M059J (cell line): ENCODE measurements at regions not wholly inside any gene's neighbourhood (a gene's known extent, or its start where the extent isn't known, plus 50 kb on each side); places are given as distances from the start of the nearest gene placed in this dataset.

Source experiments
- DNase-seq: peaks from one replicate; pipeline ENCODE4 v3.0.0-alpha.2; 2012; ENCODE audit warnings: low read depth

DNA sequence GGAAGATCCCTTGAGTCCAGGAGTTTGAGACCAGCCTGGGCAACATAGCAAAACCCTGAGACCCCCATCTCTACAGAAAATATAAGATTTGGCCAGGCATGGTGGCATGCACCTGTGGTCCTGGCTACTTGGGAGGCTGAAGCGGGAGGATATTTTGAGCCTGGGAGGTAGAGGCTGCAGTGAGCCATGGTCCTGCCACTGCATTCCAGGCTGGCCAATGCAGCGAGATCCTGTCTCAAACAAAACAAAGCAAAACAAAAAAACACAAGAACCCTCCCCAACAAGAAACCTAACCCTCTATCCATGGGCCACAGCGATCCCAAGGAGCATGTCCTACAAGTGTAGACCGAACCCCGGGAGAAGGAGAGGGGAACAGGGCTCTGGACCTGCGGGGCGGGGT lies 133.3 kb downstream of the MGAT5B start:
- DNase-seq = no peak

DNA sequence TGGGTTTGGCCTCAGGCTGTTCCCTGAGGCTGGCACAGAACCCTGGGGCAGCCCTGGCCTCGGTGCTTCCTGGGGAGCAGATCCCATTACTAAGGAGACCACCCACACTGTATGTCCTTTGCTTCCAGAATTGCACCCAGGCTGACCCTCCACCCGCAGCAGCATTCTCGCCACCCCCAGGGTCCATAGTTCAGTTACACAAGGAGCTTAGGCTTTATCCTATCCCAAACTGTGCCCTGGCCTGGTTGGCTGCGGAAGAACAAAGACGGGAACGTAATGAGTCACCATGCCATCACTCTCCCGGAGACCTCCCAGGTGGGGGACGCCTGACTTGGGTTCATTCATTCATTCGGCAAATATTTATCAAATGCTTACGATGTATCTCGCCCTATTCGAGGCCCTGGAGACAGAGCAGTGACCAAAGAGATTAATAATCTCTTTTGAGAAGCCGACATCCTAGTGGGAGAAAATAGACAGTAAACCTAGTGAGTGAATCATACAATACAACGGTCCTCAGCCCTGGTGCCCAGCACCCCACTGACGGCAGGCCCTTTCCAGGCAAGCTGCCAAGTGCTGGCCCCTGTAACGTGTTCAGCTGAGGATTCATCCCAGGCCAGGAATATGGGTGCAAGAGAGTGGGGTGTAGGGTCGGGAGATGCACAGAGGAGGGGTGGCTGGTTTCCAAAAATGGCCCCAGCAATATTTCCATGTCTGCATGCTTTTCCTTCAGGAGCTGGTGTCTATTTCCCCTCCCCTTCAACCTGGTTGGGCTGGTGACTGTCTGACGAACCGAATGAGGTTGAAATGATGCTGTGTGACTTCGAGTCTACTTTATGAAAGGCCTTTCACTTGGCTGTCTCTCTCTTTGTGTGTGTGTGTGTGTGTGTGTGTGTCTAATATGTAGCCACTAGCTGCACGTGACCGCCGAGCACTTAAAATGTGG lies 134.2 kb downstream of the MGAT5B start:
- peak; percentile 97 for DNase-seq

DNA sequence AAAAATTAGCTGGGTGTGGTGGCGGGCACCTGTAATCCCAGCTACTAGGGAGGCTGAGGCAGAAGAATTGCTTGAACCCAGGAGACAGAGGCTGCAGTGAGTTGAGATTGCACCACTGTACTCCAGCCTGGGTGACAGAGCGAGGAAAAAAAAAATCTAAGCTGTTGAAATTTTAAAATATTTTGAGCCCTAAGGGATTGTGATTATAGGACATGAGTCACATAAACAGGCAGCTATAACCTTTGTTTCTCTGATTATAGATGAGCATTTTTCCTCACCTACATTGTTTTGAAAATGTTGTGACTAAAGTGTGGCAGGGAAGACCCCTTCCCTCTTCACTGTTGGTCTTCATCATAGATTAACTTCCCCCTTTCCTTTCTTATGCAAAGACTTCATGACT lies 135.5 kb downstream of the MGAT5B start:
- DNase-seq = peak; percentile 42

DNA sequence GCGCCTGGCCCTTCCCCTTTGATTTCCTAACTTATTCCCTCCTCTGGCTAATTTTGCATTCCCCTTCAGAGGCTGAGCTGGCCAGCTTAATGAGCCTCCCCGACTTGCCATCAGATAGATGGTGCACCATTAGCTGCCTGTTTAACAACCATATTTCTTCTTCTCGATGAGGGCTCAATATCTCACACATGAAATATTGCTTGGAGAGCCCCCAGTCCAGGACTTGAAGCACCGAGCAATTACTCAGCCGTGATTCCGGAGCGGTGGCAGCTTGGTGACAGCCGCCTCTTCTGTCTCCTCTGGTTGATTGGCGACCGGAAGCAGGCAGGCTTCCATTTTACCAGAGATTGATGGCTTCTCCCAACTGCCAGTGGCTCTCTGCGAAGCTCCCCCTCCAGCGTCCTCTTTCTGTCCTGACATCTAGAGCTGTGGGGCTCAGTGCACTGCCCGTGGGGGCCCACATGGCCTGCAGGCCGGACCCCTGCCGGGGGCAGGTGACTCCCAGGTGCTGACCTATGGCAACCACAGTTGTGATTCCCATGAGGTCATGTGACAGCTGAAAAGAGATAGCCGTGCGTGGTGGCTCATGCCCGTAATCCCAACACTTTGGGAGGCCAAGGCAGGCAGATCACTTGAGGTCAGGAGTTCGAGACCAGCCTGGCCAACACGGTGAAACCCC lies 133.7 kb upstream of the SEC14L1 start:
- no peak for DNase-seq

DNA sequence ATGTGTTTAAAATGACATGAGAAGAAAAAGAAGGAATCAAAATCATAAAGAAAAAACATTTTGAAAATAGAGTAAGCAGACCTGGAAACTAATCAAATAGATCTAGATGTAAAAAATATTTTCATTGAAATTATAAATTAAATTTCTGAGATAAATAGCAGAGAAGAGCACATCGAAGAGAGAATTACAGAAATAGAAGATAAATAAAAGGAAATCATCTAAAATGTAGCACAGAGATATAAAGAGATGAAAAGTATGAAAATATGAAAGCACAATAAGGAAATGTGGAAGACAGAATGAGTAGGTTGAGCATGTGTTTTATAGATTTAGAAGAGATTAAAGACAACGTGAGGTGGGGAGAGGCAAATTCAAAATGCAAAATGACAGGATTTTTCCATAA lies 130.9 kb upstream of the SEC14L1 start:
- DNase-seq = no peak

DNA sequence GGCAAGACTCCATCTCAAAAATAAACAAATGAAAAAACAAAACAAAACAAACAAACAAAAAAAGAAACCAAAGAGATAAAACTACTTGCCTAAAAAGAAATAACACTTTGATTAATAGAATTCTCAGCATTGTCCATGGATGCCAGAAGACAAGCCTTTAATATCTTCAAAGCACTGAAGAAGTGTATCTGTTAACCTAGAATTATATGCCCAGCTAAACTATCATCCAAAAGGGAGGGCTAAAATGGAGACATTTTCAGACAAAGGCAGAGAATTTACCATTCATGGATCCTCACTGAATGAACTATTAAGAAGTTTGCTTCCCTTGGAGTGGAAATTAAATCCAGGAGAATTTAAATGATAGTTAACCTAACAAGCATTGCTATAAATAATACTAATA lies 130.1 kb upstream of the SEC14L1 start:
- no peak for DNase-seq

DNA sequence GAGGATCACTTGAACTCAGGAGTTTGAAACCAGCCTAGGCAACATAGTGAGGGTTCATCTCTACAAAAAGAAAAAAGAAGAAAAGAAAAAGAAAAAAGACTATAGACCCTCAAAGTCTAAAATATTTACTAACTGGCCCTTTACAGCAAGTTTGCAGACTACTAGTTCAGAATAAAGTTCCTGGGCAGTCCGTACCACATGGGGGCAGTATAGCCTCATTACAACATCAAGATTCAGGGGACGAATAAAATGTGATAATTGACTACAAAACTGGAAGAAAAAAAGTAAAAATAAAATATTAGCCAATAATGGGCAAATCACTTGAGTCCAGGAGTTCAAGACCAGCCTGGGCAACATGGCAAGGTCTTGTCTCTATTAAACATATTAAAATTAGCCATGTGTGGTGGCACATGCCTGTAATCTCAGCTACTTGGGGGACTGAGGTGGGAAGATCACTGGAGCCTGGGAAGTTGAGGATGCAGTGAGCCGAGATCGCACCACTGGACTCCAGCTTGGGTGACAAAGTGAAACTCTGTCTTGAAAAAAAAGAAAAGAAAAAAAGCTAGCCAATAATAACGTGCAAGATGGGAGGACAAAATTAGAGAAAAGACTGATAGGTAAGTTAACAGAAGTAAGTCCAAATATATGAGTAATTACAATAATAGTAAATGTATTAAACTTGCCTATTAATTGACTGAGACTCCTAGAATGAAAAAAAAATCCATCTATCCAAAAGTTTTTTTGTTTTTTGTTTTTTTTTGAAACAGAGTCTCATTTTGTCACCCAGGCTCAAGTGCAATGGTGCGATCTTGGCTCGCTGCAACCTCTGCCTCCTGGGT lies 129.4 kb upstream of the SEC14L1 start:
- peak; percentile 43 for DNase-seq

DNA sequence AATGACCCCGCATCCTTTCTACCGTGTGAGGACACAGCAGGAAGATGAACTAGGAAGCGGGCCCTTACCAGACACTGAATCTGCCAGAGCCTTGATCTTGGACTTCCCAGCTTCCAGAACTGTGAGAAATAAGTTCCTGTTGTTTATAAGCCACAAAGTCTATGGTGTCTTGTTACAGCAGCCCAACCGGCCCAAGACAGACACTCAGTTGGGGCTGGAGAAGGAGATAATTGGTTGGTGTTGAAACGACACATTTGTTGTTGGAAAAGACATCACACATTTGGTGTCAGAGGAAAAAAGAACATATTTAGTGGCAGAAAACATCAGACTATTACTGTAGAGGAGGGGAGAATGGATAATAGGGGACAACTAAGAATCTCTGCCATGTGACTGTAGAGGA lies 122.3 kb upstream of the SEC14L1 start:
- no peak for DNase-seq

DNA sequence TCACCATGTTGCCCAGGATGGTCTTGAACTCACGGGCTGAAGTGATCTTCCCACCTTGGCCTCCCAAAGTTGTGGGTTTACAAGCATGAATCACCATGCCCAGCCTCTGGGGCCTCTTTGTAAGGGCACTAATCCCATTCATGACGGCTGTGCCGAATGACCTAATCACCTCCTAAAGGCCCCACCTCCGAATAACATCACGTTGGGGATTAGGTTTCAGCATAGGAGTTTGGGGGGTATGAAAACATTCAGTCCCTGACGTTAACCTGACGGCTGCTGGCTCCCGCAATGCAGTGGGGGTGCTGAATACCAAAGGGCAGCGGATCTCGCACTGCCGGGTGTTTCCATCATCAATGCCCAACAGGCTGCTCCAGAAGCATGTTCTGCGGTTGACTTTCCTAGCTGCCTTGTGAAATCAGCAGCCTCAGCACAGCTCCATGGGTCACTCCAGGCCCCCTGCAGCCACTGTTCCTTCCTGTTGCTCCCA lies 120.8 kb upstream of the SEC14L1 start:
- peak; percentile 44 for DNase-seq

DNA sequence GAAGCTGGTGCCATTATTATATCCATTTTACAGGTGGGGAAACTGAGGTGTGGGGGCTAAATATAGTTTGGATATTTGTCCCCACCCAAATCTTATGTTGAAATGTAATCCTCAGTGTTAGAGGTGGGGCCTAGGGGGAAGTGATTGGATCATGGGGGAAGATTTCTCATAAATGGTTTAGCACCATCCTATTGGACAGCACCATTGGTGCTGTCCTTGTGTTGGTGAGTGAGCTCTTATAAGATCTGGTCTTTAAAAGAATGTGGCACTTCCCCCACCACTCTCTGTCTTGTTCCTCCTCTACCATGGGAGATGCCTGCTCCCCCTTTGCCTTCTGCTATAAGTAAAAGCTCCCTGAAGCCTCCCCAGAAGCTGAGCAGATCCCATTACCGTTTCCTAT lies 119.8 kb upstream of the SEC14L1 start:
- DNase-seq = no peak

DNA sequence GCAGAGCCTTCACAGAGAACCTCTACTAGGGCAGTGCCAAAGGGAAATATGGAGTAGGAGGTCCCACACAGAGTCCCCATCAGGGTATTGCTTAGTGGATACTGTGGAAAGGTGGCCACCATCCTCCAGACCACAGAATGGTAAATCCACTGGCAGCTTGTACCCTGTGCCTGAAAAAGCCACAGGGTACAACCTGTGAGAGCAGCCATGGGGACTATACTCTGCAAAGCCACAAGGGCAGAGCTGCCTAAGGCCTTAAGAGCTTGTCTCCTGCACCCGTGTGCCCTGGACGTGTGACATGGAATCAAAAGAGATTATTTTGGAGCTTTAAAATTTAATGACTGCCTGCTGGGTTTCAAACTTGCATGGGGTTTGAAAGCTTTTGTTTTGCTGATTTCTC lies 118.0 kb upstream of the SEC14L1 start:
- DNase-seq = no peak

DNA sequence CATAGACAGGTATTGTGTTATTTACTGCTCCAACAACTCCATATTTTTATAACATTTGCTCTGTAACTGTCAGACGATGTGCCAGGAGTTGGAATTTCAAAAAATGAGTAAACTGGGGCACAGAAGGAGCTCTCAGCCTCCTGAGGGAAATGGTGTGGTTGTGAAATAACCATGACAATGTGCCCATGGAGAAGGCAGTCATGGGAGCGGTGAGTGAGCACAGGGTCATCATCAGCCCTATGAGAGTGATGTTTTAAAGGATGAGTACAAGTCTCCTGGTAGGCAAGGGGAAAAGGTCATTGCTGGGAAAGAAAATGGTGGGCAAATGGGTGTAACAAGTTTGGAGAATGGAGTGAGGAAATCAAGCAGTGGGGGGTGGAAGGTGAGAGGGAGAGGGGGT lies 115.0 kb upstream of the SEC14L1 start:
- no peak for DNase-seq

DNA sequence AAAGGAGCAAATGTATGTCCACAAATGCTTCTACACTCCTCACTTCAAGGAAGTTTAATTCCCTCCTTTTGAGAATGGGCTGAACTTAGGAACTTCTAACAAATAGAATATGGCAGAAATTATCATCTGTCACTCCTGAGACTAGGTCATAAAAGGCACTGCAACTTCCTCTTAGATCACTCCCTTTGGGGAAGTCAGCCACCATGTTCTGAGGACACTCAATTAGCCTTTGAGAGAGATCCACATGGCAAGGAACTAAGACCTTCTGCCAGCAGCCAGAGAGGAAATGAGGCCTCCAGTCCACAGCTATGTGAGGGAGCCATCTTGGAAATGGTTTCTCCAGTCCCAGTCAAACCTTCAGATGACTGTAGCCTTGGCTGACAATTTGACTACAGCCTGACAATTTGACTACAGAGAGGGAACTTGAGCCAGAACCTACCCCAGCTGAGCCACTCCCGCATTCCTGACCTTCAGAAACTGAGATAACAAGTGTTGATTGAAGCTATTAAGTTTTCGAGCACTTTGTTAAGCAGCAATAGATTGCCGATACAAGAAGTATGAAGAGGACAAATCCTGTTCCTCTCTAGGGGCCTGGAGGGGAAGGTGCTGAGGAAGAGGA lies 113.4 kb upstream of the SEC14L1 start:
- no peak for DNase-seq

DNA sequence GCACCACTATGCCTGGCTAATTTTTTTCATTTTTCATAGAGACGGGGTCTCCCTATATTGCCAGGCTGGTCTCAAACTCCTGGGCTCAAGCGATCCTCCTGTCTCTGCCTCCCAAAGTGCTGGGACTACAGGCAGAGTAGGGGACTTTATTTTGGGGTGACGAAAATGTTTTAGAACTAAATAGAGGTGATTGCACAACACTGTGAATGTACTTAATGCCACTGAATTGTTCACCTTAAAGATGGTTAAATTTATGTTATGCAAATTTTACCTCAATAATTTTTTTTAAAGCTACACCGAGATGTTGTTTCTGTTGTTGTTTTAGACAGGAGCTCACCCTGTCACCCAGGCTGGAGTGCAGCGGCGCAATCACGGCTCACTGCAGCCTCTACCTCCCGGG lies 111.9 kb upstream of the SEC14L1 start:
- DNase-seq = no peak

DNA sequence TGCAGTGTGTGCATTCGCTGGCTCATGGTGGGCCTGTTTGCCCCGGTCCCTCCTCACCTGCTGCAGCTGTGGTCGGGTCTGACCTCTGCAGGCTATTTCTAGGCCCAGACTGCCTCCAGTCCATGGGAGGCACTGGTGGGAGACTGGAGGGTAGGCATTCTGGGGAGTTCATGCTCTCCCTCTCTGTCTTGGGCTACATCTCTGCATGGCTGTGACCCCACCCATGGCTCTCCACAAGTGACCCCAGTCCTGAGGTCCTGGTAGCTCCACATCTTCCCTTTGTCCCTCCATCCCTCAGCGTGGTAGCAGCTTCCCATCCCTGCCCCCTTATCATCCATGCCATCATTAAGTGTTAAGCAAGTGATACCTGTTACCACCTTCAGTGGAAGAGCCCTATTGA lies 107.8 kb upstream of the SEC14L1 start:
- DNase-seq = no peak

DNA sequence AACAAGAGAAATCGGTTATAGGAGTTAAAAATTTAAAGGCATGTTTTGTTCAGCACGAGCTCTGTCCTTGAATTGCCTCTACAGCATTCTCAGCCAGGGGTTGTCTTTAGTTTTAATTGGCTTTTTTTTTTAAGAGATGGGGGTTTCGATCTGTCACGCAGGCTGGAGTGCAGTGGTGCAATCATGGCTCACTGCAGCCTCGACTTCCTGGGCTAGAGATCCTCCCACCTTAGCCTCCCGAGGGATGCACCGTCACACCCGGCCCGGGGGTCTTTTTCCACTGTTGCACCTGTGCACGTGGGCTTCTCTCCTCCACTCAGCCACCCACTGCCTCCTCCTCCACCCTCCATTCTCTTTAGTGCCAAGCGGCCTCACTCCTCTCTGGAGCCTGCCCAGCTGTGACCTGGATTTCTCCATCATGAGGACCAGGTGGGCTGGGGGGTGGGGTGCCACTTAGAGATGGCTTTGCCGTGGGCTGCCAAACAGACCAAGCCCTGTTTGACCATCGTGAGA lies 106.8 kb upstream of the SEC14L1 start:
- no peak for DNase-seq

DNA sequence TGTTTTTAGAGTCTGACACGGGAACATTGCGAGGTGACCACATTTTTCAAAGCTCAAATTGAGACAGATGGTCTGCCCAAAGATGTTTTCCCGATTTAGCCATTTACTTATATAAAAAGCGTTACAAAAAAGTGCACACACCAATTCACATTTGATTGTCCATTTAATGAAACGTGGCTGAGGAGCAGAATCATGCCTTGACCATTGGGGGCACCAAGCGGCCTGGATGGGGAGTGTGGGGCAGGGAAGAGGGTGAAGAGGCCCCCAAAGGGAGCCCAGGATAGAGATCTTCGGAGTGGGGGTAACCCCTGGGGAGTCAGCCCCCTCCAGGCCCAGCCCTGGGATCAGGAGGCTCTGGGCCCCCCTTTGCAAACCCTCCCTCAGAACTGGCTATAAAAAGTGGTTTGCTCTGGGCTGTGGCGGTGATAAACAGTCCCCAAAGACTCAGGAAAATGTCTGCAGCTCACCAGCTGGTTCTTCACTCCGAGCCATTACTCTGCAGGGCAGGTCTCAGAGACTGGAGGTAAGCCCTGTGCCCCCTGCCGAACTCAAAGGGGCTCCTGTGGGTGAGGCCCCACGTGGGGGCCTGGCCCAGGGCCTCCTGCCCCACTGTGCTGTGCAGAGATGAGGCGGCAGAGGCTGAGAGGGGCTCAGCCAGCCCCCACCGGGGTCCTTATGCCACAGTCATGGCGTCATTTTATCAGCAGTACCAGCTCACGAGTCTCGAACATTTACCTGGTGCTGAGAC lies 105.9 kb upstream of the SEC14L1 start:
- DNase-seq = no peak

DNA sequence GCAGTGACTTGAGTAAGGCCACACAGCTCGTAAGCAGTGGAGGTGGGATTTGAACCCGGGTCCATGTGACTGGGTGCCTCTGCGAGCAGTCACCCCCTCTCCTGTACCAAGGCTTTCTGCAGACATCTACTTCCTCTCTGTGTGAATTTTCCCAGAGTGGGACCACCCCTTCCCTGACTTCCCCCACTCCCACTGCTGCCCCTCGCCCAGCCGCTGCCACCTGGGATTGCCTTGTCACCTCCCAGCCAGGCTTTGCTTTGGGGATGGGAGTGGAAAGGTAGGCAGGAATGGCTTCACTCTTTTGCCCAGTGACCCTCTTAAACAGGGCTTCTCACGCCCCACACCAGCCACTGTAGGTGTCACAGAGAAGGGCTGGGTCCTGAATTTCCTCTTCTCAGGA lies 105.2 kb upstream of the SEC14L1 start:
- no peak for DNase-seq

DNA sequence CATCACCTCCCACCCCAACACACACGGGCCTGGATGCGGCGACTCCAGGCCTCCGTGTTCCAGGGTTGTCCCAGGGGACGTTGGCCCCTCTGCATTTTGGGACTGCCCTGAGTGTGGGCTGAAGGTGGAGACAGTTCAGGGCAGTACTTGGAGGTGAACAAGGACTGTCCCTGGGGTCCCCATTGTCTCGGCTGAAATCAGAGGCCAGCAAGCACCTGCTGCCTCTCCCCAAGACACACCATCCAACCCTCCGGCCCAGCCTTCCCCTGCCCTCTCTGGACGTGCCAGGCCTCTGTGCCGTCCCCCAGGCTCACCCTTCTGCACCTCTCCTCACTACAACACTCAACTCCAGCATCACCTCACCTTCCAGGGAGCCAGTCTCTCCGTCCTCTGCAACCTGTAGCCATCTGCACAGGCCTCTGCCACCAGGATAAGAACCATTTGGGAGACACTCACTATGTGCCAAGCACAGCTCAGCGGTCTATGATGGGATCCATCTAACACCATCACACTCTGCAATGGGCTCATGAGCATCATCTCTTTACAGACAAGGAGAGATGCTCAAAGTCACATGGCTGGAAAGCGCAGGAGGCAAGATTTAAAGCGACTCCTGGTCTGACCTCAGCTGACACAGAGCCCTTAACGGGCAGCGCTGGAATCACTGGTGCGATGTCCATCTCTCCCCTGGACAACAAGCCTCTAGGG lies 104.5 kb upstream of the SEC14L1 start:
- DNase-seq = no peak

DNA sequence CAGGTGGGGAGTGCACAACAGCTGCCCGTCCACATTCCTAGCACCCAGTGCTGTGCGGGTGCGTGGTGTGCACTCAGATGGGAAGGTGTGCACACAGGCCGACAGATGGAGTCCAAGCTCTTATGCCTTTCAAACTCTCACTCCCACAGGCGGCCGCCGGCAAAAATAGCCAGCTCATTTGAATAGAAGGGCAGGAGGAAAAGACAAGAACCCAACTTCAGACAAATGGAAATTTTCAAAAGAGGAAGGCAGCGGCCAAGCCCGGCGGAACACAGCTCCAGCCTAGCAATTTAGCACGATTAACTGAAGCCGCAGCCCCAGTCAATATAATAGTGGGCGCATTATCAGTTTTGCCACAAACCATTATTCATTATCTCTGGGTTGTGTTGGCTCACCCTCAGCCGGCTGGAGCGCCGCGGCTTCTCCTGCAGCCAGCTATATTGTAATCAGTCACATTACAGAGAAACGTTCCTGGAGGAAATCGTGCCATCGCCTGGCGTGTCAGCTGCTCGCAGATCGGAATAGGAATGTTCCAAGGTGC lies 103.9 kb upstream of the SEC14L1 start:
- DNase-seq = peak; percentile 57
